Hepatocyte (in vitro differentiated cells): ENCODE measurements at regions not wholly inside any gene's neighbourhood (a gene's known extent, or its start where the extent isn't known, plus 50 kb on each side); places are given as distances from the start of the nearest gene placed in this dataset.

Experiments used
- EZH2phosphoT487 ChIP-seq: fragments of 200-600 bp; sonication (generic); IDR thresholded peaks from one replicate; pipeline ENCODE4 v1.6.1; 2018; ENCODE audit warnings: antibody characterized with exemption, mild to moderate bottlenecking, low read depth, moderate library complexity; ENCODE audit not compliant: unreplicated experiment, severe bottlenecking
- TF ChIP-seq, protein P1 (sequence below): fragments of 200-600 bp; sonication (generic); IDR thresholded peaks from 2 replicates; pipeline ENCODE4 v1.5.1; 2016; ENCODE audit warnings: antibody characterized with exemption, mild to moderate bottlenecking; ENCODE audit not compliant: poor library complexity

DNA sequence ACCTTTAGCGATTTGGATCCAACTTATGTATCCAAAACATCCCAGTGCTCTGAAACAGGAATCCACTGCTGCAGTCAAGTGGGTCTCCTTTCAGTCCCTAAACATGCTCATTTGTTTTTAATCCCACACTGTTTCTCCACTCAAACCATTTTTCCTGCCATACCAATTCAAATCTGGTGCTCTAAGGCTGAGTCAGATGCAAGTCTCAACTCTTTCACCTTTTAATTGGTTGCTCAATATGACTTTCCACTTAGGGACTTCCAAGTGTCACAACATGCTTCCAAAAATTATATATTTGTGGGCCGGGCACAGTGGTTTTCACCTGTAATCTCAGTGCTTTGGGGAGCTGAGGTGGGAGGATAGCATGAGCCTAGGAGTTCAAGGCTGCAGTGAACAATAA lies 113.4 kb upstream of the TANK start:
- TF ChIP-seq, protein P1, sequence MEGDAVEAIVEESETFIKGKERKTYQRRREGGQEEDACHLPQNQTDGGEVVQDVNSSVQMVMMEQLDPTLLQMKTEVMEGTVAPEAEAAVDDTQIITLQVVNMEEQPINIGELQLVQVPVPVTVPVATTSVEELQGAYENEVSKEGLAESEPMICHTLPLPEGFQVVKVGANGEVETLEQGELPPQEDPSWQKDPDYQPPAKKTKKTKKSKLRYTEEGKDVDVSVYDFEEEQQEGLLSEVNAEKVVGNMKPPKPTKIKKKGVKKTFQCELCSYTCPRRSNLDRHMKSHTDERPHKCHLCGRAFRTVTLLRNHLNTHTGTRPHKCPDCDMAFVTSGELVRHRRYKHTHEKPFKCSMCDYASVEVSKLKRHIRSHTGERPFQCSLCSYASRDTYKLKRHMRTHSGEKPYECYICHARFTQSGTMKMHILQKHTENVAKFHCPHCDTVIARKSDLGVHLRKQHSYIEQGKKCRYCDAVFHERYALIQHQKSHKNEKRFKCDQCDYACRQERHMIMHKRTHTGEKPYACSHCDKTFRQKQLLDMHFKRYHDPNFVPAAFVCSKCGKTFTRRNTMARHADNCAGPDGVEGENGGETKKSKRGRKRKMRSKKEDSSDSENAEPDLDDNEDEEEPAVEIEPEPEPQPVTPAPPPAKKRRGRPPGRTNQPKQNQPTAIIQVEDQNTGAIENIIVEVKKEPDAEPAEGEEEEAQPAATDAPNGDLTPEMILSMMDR, result no peak
- no peak for TF ChIP-seq EZH2phosphoT487
